ENCODE measurements at regions not wholly inside any gene's neighbourhood (a gene's known extent, or its start where the extent isn't known, plus 50 kb on each side); places are given as distances from the start of the nearest gene placed in this dataset.

DNA sequence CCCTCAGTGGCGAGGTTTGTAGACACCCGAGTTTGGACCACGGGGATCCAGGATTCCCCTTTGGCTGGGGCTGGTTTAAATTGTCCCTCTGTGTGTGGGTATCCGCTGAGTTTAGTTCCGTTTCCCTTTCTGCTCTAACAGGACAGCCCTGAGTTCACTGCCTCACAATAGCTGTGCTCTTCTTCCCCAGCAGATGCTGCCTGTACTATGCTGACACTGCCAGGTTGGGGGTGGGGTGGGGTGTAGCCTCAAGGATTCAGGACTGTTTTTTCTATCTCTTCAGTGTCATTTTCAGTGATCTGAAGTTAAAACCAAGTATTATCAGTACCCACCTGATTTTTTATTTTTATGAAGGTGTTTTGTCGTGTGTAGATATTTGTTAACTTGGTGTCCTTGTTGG lies 655.0 kb downstream of the COL12A1 start:
- Histone ChIP-seq H3K27ac (ENCODE audit: extremely low read depth, low read depth, low read length) (no peak overlapping the region), H3K9me3 (replicated peaks; ENCODE audit: control insufficient read depth, insufficient read depth, low read depth, low read length) (no peaks in the 10 kb centered on the region), H4K20me1 (replicated peaks; ENCODE audit: control insufficient read depth, insufficient read depth, low read length) (no peaks in the 10 kb centered on the region), H3K9ac (ENCODE audit: insufficient read depth in 1 of 2, low read depth in 2 of 2, low read length in 2 of 2) (no peak overlapping the region), H2AFZ (ENCODE audit: low read depth, low read length) (no peak overlapping the region), H3K4me3 (no peak overlapping the region), H3K27me3 (ENCODE audit: control insufficient read depth in 2 of 2, insufficient read depth in 2 of 2, low read length in 2 of 2) (no peaks in the 10 kb centered on the region), H3K4me2 (ENCODE audit: insufficient read depth, low read length) (no peak overlapping the region), H3K9me1 (ENCODE audit: control insufficient read depth, insufficient read depth, low read length) (no peaks in the 10 kb centered on the region), H3K4me1 (replicated peaks in 1 of 2; ENCODE audit: control insufficient read depth in 2 of 2, insufficient read depth in 2 of 2, low read length in 2 of 2) (no peaks in the 10 kb centered on the region), H3K79me2 (ENCODE audit: control insufficient read depth, insufficient read depth, low read length) (no peaks in the 10 kb centered on the region), H3K36me3 (ENCODE audit: control insufficient read depth, insufficient read depth, low read length) (no peaks in the 10 kb centered on the region)
- in situ Hi-C loops (cut with MboI) (no loop called here), intact Hi-C loops (cut with micrococcal nuclease) (no loop called here)
- CTCF ChIA-PET (ENCODE audit: low intra/inter-chr PET ratio), result no interaction called here
- no peak for TF ChIP-seq SIN3B (IDR thresholded peaks at IDR 0.05; ENCODE audit: low read depth)
- TF ChIP-seq, protein P1, sequence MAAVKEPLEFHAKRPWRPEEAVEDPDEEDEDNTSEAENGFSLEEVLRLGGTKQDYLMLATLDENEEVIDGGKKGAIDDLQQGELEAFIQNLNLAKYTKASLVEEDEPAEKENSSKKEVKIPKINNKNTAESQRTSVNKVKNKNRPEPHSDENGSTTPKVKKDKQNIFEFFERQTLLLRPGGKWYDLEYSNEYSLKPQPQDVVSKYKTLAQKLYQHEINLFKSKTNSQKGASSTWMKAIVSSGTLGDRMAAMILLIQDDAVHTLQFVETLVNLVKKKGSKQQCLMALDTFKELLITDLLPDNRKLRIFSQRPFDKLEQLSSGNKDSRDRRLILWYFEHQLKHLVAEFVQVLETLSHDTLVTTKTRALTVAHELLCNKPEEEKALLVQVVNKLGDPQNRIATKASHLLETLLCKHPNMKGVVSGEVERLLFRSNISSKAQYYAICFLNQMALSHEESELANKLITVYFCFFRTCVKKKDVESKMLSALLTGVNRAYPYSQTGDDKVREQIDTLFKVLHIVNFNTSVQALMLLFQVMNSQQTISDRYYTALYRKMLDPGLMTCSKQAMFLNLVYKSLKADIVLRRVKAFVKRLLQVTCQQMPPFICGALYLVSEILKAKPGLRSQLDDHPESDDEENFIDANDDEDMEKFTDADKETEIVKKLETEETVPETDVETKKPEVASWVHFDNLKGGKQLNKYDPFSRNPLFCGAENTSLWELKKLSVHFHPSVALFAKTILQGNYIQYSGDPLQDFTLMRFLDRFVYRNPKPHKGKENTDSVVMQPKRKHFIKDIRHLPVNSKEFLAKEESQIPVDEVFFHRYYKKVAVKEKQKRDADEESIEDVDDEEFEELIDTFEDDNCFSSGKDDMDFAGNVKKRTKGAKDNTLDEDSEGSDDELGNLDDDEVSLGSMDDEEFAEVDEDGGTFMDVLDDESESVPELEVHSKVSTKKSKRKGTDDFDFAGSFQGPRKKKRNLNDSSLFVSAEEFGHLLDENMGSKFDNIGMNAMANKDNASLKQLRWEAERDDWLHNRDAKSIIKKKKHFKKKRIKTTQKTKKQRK (IDR thresholded peaks at IDR 0.05; ENCODE audit: borderline replicate concordance, low read depth, low read length), result no peak
- no peak for TF ChIP-seq ZBTB1 (CRISPR knock-in tag; IDR thresholded peaks at IDR 0.05; ENCODE audit: borderline replicate concordance, low read depth)
- no peak for FAIRE-seq
- 0% methylated on average over 6 of the region's 6 CpGs for WGBS (ENCODE audit: insufficient coverage, low coverage, missing lambda C conversion rate)
- POLR2A ChIA-PET, result interaction anchor here (1.2 kb wide), 1 partner anchor 13 kb away, joined by 3 read pairs; no protein-coding TSS in a partner anchor
- DNase-seq (ENCODE audit: extremely low read depth in 1 of 4, low spot score in 3 of 4), result no peak
- no peak for ATAC-seq
- no TSS peak for BruUV-seq (replicated peaks)

Measured in K562 (cell line).